Fibroblast of skin of left biceps (primary cell): ENCODE measurements at regions not wholly inside any gene's neighbourhood (a gene's known extent, or its start where the extent isn't known, plus 50 kb on each side); places are given as distances from the start of the nearest gene placed in this dataset.

Experiments
- DNase-seq, 2 experiments: peaks; one replicate each; pipeline ENCODE4 v3.0.0-alpha.2; 2013; ENCODE audit warnings: low read depth in 2 of 2

GRCh38 chr15:36335659-36336058, 243.8 kb upstream of the CDIN1 start:
- no peak for DNase-seq

GRCh38 chr15:36344887-36345286, 234.5 kb upstream of the CDIN1 start:
- DNase-seq: no peak

- DNase-seq: no peak
These were observed 232.1 kb upstream of the CDIN1 start for GRCh38 chr15:36347272-36347858.

- DNase-seq: no peak
These were observed 223.0 kb upstream of the CDIN1 start for GRCh38 chr15:36356466-36356865.

GRCh38 chr15:36356978-36357601, 222.3 kb upstream of the CDIN1 start:
- peak; percentile 92 to 97 for DNase-seq

- DNase-seq: peak in 1 of 2 experiments; percentile 67
These were observed 221.3 kb upstream of the CDIN1 start for GRCh38 chr15:36358094-36358493.

- DNase-seq: no peak
These were observed 220.9 kb upstream of the CDIN1 start for GRCh38 chr15:36358523-36358922.

- DNase-seq: no peak
These were observed 220.1 kb upstream of the CDIN1 start for GRCh38 chr15:36359286-36359685.

GRCh38 chr15:36361351-36361870, 218.0 kb upstream of the CDIN1 start:
- DNase-seq: no peak

- DNase-seq: peak in 1 of 2 experiments; percentile 57
These were observed 216.9 kb upstream of the CDIN1 start for GRCh38 chr15:36362509-36362915.

- DNase-seq: peak in 1 of 2 experiments; percentile 62
These were observed 216.1 kb upstream of the CDIN1 start for GRCh38 chr15:36363335-36363734.

- DNase-seq: no peak
These were observed 215.0 kb upstream of the CDIN1 start for GRCh38 chr15:36364377-36364776.

- DNase-seq: no peak
These were observed 213.5 kb upstream of the CDIN1 start for GRCh38 chr15:36365963-36366362.

- DNase-seq: no peak
These were observed 209.2 kb upstream of the CDIN1 start for GRCh38 chr15:36370051-36370730.

- peak; percentile 83 to 87 for DNase-seq
These were observed 208.7 kb upstream of the CDIN1 start for GRCh38 chr15:36370731-36371112.

GRCh38 chr15:36371509-36371908, 207.9 kb upstream of the CDIN1 start:
- DNase-seq: no peak

GRCh38 chr15:36372968-36373367, 206.5 kb upstream of the CDIN1 start:
- no peak for DNase-seq

- DNase-seq: no peak
These were observed 205.9 kb upstream of the CDIN1 start for GRCh38 chr15:36373550-36373949.

- DNase-seq: no peak
These were observed 190.3 kb upstream of the CDIN1 start for GRCh38 chr15:36389107-36389506.

GRCh38 chr15:36390491-36390890, 188.9 kb upstream of the CDIN1 start:
- DNase-seq: no peak

- DNase-seq: no peak
These were observed 186.7 kb upstream of the CDIN1 start for GRCh38 chr15:36392676-36393266.

GRCh38 chr15:36398212-36398611, 181.2 kb upstream of the CDIN1 start:
- DNase-seq: no peak

GRCh38 chr15:36399276-36399675, 180.2 kb upstream of the CDIN1 start:
- no peak for DNase-seq
